ENCODE measurements at regions not wholly inside any gene's neighbourhood (a gene's known extent, or its start where the extent isn't known, plus 50 kb on each side); places are given as distances from the start of the nearest gene placed in this dataset.

DNA sequence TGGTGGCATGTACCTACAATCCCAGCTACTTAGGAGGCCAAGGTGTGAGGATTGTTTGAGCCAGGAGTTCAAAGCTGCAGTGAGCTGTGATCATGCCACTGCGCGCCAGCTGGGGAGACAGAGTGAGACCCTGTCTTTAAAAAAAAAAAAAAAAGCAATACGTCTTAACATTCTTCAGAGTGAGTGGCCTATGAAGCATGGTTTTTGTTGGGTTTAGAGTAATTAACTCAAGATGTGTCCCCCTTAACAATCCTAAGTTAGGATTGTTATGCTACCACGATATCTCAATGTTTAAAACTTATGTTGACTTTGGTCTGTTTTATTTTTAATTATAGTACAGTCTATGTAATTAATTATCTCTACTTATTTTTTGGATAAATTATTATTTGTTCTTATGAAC, 156.1 kb downstream of the HIPK3 start:
- no peak for DNase-seq (ENCODE audit: low read depth in 3 of 3)

DNA sequence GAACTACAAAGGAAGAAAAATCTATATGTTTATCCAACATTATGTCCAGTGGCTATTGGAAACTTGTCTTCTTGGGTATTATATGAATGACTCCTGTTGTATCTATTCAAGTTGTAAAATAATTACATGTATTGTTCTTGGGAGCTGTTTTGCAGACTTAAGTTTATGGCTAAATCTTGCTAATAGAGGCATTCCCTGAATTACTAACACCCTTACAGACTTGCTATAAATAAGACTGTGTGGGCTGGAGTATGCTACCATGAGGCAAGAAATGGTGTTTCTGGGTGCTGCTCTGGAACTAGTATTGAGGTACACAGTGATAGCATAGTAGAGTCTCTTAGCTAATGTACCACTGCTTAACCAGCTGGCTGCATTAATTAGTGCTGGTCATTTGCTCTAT, 155.1 kb downstream of the HIPK3 start:
- no peak for DNase-seq (ENCODE audit: low read depth in 3 of 3)

- DNase-seq (ENCODE audit: low read depth in 3 of 3), result no peak
Measured at GRCh38 chr11:33411751-33412150, 154.6 kb downstream of the HIPK3 start.

DNA sequence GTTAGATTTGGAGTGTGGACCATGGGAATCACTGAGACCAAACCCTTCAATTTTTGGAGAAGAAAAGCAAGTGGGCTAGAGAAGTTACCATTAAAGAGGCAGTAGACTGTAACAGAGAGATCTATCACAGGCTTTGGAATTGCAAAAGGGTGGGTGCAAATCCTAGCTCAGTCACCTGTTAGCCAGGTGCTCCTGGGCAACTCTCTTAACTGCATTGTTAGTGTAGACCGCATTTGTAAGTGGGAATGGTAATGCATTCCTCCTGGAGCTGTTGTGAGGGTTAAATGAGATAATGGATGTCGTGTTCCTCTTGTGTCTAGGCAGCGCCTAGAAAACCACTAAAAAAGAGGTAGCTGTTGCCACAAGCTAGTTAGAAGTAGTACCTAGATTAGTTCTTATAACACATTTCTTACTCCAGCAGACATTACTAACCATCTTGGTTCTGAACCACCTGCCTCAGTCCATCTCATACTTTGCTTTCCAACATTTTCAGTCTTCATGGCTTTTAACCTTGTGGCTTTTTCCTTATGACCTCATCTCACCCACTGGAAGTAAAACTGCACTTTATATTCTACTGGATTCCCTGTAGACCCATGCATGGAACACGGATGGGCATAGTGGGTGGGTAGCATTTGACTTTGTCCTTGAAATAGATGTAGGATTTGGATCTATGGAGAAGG, 153.0 kb downstream of the HIPK3 start:
- no peak for DNase-seq (ENCODE audit: low read depth in 3 of 3)

Data from stimulated activated CD4-positive, alpha-beta T cell treated with anti-CD3 and anti-CD28 coated beads, TNF-alpha, amount 100 ng/mL, for 48 hours (primary cell).